ENCODE measurements at regions not wholly inside any gene's neighbourhood (a gene's known extent, or its start where the extent isn't known, plus 50 kb on each side); places are given as distances from the start of the nearest gene placed in this dataset.

DNA sequence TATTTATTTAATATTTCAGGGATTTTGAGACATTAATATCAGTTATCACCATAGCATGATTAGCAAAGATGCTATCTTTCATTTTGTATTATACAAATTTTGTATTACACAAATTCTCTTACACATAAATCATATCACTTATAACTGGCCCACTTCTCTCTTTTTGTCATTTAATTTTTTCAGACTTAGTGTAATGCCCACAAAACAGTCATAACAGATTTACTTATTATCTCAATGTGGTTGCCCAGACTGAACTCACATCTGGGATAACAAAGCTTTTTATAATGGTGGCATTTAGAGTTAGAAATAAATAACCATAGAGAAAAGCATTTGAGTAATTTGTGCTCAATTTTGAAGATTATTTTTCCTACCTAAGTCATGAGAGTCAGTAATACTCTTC is 148.3 kb downstream of the TFAP2B start:
- TF ChIP-seq, protein P1, sequence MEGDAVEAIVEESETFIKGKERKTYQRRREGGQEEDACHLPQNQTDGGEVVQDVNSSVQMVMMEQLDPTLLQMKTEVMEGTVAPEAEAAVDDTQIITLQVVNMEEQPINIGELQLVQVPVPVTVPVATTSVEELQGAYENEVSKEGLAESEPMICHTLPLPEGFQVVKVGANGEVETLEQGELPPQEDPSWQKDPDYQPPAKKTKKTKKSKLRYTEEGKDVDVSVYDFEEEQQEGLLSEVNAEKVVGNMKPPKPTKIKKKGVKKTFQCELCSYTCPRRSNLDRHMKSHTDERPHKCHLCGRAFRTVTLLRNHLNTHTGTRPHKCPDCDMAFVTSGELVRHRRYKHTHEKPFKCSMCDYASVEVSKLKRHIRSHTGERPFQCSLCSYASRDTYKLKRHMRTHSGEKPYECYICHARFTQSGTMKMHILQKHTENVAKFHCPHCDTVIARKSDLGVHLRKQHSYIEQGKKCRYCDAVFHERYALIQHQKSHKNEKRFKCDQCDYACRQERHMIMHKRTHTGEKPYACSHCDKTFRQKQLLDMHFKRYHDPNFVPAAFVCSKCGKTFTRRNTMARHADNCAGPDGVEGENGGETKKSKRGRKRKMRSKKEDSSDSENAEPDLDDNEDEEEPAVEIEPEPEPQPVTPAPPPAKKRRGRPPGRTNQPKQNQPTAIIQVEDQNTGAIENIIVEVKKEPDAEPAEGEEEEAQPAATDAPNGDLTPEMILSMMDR (IDR thresholded peaks at IDR 0.05; ENCODE audit: poor library complexity, severe bottlenecking) = no peak
- TF ChIP-seq, protein P2, sequence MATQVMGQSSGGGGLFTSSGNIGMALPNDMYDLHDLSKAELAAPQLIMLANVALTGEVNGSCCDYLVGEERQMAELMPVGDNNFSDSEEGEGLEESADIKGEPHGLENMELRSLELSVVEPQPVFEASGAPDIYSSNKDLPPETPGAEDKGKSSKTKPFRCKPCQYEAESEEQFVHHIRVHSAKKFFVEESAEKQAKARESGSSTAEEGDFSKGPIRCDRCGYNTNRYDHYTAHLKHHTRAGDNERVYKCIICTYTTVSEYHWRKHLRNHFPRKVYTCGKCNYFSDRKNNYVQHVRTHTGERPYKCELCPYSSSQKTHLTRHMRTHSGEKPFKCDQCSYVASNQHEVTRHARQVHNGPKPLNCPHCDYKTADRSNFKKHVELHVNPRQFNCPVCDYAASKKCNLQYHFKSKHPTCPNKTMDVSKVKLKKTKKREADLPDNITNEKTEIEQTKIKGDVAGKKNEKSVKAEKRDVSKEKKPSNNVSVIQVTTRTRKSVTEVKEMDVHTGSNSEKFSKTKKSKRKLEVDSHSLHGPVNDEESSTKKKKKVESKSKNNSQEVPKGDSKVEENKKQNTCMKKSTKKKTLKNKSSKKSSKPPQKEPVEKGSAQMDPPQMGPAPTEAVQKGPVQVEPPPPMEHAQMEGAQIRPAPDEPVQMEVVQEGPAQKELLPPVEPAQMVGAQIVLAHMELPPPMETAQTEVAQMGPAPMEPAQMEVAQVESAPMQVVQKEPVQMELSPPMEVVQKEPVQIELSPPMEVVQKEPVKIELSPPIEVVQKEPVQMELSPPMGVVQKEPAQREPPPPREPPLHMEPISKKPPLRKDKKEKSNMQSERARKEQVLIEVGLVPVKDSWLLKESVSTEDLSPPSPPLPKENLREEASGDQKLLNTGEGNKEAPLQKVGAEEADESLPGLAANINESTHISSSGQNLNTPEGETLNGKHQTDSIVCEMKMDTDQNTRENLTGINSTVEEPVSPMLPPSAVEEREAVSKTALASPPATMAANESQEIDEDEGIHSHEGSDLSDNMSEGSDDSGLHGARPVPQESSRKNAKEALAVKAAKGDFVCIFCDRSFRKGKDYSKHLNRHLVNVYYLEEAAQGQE (IDR thresholded peaks at IDR 0.05; ENCODE audit: borderline replicate concordance) = no peak
- TF ChIP-seq POLR2AphosphoS5 (IDR thresholded peaks at IDR 0.05) = no peak
- no peak for TF ChIP-seq EP300 (conservative IDR thresholded peaks at IDR 0.05; ENCODE audit: poor library complexity, severe bottlenecking)
- TF ChIP-seq TAF1 (IDR thresholded peaks at IDR 0.05; ENCODE audit: low read depth) = no peak
- no peak for TF ChIP-seq RAD21 (conservative IDR thresholded peaks at IDR 0.05)
- no peak for TF ChIP-seq EZH2 (IDR thresholded peaks at IDR 0.05; ENCODE audit: borderline replicate concordance, insufficient read depth, low read length, poor library complexity, severe bottlenecking)
- no peak for TF ChIP-seq SMC3 (conservative IDR thresholded peaks at IDR 0.05; ENCODE audit: poor library complexity)

Data from neural cell (in vitro differentiated cells).